ENCODE measurements at regions not wholly inside any gene's neighbourhood (a gene's known extent, or its start where the extent isn't known, plus 50 kb on each side); places are given as distances from the start of the nearest gene placed in this dataset.

- TF ChIP-seq CTCF (IDR thresholded peaks at IDR 0.05 in 4 of 5, conservative IDR thresholded peaks at IDR 0.05 in 1 of 5) (no peak), POLR2A (IDR thresholded peaks at IDR 0.05) (no peak)
Observed at GRCh38 chr12:127930122-127930521, 336.8 kb upstream of the TMEM132C start.

Data from gastrocnemius medialis (tissue), 4 donors.